ENCODE measurements at regions not wholly inside any gene's neighbourhood (a gene's known extent, or its start where the extent isn't known, plus 50 kb on each side); places are given as distances from the start of the nearest gene placed in this dataset.

- Histone ChIP-seq H3K27ac (no peak overlapping the region), H3K4me1 (peaks cover 0 to 10% (median 0%) of the 10 kb centered on the region in 4 donors), H3K9me3 (no peaks in the 10 kb centered on the region), H3K4me3 (no peak overlapping the region), H3K27me3 (no peaks in the 10 kb centered on the region), H3K36me3 (no peaks in the 10 kb centered on the region)
- 69% methylated on average over 4 of the region's 4 CpGs for WGBS (ENCODE audit: insufficient coverage, low coverage, low lambda C conversion rate, missing lambda C conversion rate)
- intact Hi-C loops (cut with DNase I): no loop called here
- no peak for TF ChIP-seq CTCF (IDR thresholded peaks at IDR 0.05)
- no peak for TF ChIP-seq POLR2A (IDR thresholded peaks at IDR 0.05)
- ATAC-seq: no peak
- no peak for DNase-seq
Measured at GRCh38 chr3:118813472-118813871, 221.2 kb downstream of the IGSF11 start.

- no peaks in the 10 kb centered on the region for H3K36me3 ChIP-seq
- H3K9me3 ChIP-seq: no peaks in the 10 kb centered on the region
- DNase-seq (peak in 1 of 3 donors; percentile 58), ATAC-seq (peak; percentile 98 to 99 (median 98))
- H3K4me3 ChIP-seq: no peak overlapping the region
- H3K27me3 ChIP-seq: no peaks in the 10 kb centered on the region
- H3K27ac ChIP-seq: peak overlapping the region in 1 of 3 donors; percentile 19
- WGBS (ENCODE audit: insufficient coverage, low coverage, low lambda C conversion rate, missing lambda C conversion rate): 12% methylated on average over 5 of the region's 5 CpGs
- intact Hi-C loops (cut with DNase I): no loop called here
- H3K4me1 ChIP-seq: peaks cover 0 to 11% (median 0%) of the 10 kb centered on the region in 4 donors
- TF ChIP-seq POLR2A (IDR thresholded peaks at IDR 0.05): no peak
- TF ChIP-seq CTCF (IDR thresholded peaks at IDR 0.05): peak; percentile 79 to 93 (median 88)
Measured at GRCh38 chr3:118817748-118818165, 216.9 kb downstream of the IGSF11 start.

DNA sequence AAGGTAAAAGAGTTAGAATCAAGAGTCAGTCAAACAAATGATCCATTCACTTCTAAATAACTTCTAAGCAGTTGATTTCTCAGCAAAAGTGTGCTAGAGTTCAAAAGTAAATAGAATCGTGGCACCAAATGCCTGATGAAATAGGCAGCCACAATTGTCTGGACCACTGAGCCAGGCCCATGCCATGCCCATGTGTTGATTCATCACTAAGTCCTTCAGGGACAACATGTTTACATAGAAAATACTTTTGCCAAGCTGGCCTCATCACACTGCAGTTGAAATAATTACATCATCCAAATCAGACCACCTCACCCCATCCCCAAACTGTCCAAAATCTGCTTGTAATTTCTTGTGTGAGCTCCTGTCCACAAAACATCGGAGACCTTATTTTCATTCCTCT is 216.3 kb downstream of the IGSF11 start:
- Histone ChIP-seq H3K27me3 (no peaks in the 10 kb centered on the region), H3K27ac (peak overlapping the region in 1 of 3 donors; percentile 19), H3K9me3 (no peaks in the 10 kb centered on the region), H3K4me1 (peaks cover 0 to 11% (median 0%) of the 10 kb centered on the region in 4 donors), H3K4me3 (no peak overlapping the region), H3K36me3 (no peaks in the 10 kb centered on the region)
- ATAC-seq (peak in 3 of 4 donors; percentile 40 to 79 (median 57)), DNase-seq (peak in 1 of 3 donors; percentile 35)
- WGBS (ENCODE audit: insufficient coverage, low coverage, low lambda C conversion rate, missing lambda C conversion rate): 31% methylated on average over 2 of the region's 2 CpGs
- TF ChIP-seq POLR2A (IDR thresholded peaks at IDR 0.05): no peak
- TF ChIP-seq CTCF (IDR thresholded peaks at IDR 0.05): no peak
- intact Hi-C loops (cut with DNase I): no loop called here

DNA sequence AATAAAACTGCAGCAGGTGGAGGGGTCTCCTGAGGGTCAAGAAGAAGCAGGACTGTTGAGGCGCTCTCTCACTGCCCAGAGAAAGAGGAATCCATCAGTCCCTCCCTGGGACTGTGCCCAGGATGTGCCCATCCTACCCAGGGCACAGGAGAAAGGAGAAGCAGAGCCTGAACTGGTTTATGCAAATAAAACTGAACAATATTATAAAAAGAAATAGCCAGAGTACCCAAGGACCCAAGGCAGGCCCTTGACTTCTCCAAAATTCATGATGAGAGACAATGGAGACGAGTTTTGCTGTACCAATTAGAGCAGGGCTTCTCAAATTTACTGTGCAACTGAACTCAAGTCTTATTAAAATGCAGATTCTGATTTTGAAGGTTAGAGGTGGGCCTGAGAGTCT is 211.0 kb downstream of the IGSF11 start:
- H3K27me3 ChIP-seq: no peaks in the 10 kb centered on the region
- H3K9me3 ChIP-seq: no peaks in the 10 kb centered on the region
- no peaks in the 10 kb centered on the region for H3K36me3 ChIP-seq
- no peak for TF ChIP-seq POLR2A (IDR thresholded peaks at IDR 0.05)
- no peak for TF ChIP-seq CTCF (IDR thresholded peaks at IDR 0.05)
- ATAC-seq (no peak), DNase-seq (no peak)
- no peak overlapping the region for H3K27ac ChIP-seq
- H3K4me3 ChIP-seq: no peak overlapping the region
- 42% methylated on average over 2 of the region's 2 CpGs for WGBS (ENCODE audit: insufficient coverage, low coverage, low lambda C conversion rate, missing lambda C conversion rate)
- intact Hi-C loops (cut with DNase I): no loop called here
- H3K4me1 ChIP-seq: no peaks in the 10 kb centered on the region

- Histone ChIP-seq H3K4me1 (no peaks in the 10 kb centered on the region), H3K4me3 (no peak overlapping the region), H3K27me3 (no peaks in the 10 kb centered on the region), H3K36me3 (no peaks in the 10 kb centered on the region), H3K9me3 (no peaks in the 10 kb centered on the region), H3K27ac (no peak overlapping the region)
- TF ChIP-seq CTCF (IDR thresholded peaks at IDR 0.05) (no peak), POLR2A (IDR thresholded peaks at IDR 0.05) (no peak)
- intact Hi-C loops (cut with DNase I): no loop called here
- 88% methylated on average over 3 of the region's 3 CpGs for WGBS (ENCODE audit: insufficient coverage, low coverage, low lambda C conversion rate, missing lambda C conversion rate)
- no peak for ATAC-seq
- DNase-seq: no peak
Measured at GRCh38 chr3:118827446-118827845, 207.2 kb downstream of the IGSF11 start.

All from right lobe of liver (tissue), 6 donors.